ENCODE measurements at regions not wholly inside any gene's neighbourhood (a gene's known extent, or its start where the extent isn't known, plus 50 kb on each side); places are given as distances from the start of the nearest gene placed in this dataset.

DNA sequence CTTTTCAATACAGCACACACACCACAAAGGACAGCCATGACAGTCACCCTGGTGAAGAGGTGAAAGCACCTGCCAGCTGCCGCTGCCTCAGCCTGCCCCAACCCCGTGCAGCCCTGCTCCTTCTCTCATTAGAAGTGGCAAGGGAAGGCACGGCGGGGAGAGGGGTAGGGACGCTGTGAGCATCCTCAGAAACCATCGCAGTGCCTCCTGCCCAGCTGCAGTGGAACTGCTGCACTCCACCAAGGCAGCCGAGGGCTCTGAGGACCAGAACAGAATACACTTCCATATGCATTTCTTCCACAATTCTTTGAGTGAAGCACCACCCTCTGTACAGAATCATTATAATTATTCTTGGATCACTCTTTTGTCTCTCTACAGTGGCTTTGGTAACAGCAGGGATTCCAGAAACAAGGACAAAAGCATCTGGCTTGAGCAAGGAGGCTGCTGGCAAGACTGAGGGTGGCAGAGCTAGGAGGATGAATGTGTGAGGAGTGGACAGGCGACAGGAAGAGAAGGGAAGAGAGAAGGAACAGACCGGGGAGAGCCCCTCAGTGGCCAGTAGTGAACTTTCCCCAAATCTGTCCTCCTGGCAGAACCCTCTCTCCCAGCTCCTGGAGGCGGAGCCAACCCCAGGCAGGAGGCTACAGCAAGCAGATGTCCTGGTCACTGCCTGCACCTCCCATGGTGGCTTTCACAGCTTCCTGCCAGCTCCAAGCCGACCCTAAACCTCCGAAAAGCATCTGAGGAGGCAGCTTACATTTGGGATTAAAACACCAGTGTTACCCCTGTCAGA lies 73.2 kb downstream of the MTNR1A start:
- no peak overlapping the region for H3K4me3 ChIP-seq
- no peak for TF ChIP-seq POLR2AphosphoS5 (IDR thresholded peaks at IDR 0.05)
- TF ChIP-seq POLR2A (IDR thresholded peaks at IDR 0.05), result no peak
- no peak for TF ChIP-seq EP300 (IDR thresholded peaks at IDR 0.05)
- TF ChIP-seq, protein P1, sequence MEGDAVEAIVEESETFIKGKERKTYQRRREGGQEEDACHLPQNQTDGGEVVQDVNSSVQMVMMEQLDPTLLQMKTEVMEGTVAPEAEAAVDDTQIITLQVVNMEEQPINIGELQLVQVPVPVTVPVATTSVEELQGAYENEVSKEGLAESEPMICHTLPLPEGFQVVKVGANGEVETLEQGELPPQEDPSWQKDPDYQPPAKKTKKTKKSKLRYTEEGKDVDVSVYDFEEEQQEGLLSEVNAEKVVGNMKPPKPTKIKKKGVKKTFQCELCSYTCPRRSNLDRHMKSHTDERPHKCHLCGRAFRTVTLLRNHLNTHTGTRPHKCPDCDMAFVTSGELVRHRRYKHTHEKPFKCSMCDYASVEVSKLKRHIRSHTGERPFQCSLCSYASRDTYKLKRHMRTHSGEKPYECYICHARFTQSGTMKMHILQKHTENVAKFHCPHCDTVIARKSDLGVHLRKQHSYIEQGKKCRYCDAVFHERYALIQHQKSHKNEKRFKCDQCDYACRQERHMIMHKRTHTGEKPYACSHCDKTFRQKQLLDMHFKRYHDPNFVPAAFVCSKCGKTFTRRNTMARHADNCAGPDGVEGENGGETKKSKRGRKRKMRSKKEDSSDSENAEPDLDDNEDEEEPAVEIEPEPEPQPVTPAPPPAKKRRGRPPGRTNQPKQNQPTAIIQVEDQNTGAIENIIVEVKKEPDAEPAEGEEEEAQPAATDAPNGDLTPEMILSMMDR (IDR thresholded peaks at IDR 0.05), result no peak
- H3K36me3 ChIP-seq, result no peaks in the 10 kb centered on the region
- WGBS, 2 donors (ENCODE audit: low coverage in 1 of 2), result 85 to 100% methylated on average over 1 to 5 of the region's 12 CpGs
- no peaks in the 10 kb centered on the region for H3K9me3 ChIP-seq
- H3K4me1 ChIP-seq, result peaks cover 0 to 8% (median 0%) of the 10 kb centered on the region in 3 donors
- peaks cover 25% of the 10 kb centered on the region for H3K27me3 ChIP-seq
- no peak overlapping the region for H3K27ac ChIP-seq
- no peak for ATAC-seq

DNA sequence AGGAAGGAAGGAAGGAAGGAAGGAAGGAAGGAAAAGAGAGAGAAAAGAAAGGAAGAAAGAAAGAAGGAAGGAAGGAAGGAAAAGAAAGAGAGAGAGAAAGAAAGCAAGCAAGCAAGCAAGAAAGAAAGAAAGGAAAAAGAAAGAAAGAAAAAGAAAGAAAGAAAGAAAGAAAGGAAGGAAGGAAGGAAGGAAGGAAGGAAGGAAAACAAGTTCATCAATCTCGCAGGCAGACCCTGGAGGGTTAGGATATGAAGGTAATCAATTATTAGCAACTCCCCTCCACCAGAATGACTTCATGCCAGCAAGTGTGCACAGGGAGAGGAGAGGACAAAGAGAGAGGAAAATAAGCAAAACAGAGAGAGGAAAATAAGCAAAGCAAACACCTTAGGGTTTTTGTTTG lies 80.2 kb downstream of the MTNR1A start:
- TF ChIP-seq EP300 (IDR thresholded peaks at IDR 0.05) (no peak), POLR2A (IDR thresholded peaks at IDR 0.05) (no peak), POLR2AphosphoS5 (IDR thresholded peaks at IDR 0.05) (no peak)
- TF ChIP-seq, protein P1 (IDR thresholded peaks at IDR 0.05), result no peak
- H3K9me3 ChIP-seq, result no peaks in the 10 kb centered on the region
- H3K4me1 ChIP-seq, result no peaks in the 10 kb centered on the region
- no peaks in the 10 kb centered on the region for H3K36me3 ChIP-seq
- 43 to 50% methylated on average over 1 of the region's 1 CpG for WGBS, 2 donors (ENCODE audit: low coverage in 1 of 2)
- no peak for ATAC-seq
- H3K27me3 ChIP-seq, result peaks cover 6% of the 10 kb centered on the region
- H3K4me3 ChIP-seq, result no peak overlapping the region
- no peak overlapping the region for H3K27ac ChIP-seq

DNA sequence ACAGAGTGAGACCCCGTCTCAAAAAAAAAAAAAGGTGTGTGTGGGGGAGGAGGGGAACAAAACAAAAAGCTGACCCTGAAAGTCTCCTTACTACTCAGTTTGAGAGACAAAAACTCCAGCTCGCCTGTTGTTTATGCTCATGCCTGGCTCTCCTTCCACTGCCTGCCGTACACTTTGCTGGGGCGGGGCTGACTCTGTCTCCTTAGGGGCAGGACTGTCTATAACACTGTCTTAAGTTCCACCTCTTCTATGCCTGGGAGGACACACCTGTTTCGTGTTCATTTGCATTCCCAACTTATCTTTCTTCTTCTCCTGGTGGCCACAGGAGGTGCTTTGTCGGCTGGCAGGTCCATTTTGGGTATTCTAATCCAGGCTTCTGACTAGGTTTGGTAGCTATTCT lies 81.4 kb downstream of the MTNR1A start:
- Histone ChIP-seq H3K27me3 (peaks cover 6% of the 10 kb centered on the region), H3K4me1 (no peaks in the 10 kb centered on the region), H3K36me3 (no peaks in the 10 kb centered on the region), H3K4me3 (no peak overlapping the region), H3K27ac (no peak overlapping the region), H3K9me3 (no peaks in the 10 kb centered on the region)
- 61 to 83% methylated on average over 4 to 6 of the region's 6 CpGs for WGBS, 2 donors (ENCODE audit: low coverage in 1 of 2)
- no peak for ATAC-seq
- TF ChIP-seq, protein P1 (IDR thresholded peaks at IDR 0.05), result no peak
- TF ChIP-seq EP300 (IDR thresholded peaks at IDR 0.05) (no peak), POLR2AphosphoS5 (IDR thresholded peaks at IDR 0.05) (no peak), POLR2A (IDR thresholded peaks at IDR 0.05) (no peak)

- H3K4me1 ChIP-seq, result no peaks in the 10 kb centered on the region
- no peaks in the 10 kb centered on the region for H3K36me3 ChIP-seq
- ATAC-seq, result no peak
- no peaks in the 10 kb centered on the region for H3K9me3 ChIP-seq
- H3K4me3 ChIP-seq, result no peak overlapping the region
- 14 to 17% methylated on average over 4 of the region's 4 CpGs for WGBS, 2 donors (ENCODE audit: low coverage in 1 of 2)
- no peak for TF ChIP-seq POLR2A (IDR thresholded peaks at IDR 0.05)
- TF ChIP-seq EP300 (IDR thresholded peaks at IDR 0.05), result no peak
- TF ChIP-seq, protein P1 (IDR thresholded peaks at IDR 0.05), result peak in 2 of 4 experiments; percentile 32 to 60
- no peak for TF ChIP-seq POLR2AphosphoS5 (IDR thresholded peaks at IDR 0.05)
- H3K27ac ChIP-seq, result no peak overlapping the region
- peaks cover 6% of the 10 kb centered on the region for H3K27me3 ChIP-seq
These were observed 82.4 kb downstream of the MTNR1A start for GRCh38 chr4:186472948-186473347.

GRCh38 chr4:186471441-186471840 lies 83.9 kb downstream of the MTNR1A start:
- WGBS, 2 donors (ENCODE audit: low coverage in 1 of 2), result 93 to 100% methylated on average over 1 to 3 of the region's 3 CpGs
- H3K4me3 ChIP-seq, result no peak overlapping the region
- ATAC-seq, result no peak
- no peaks in the 10 kb centered on the region for H3K4me1 ChIP-seq
- H3K27ac ChIP-seq, result no peak overlapping the region
- H3K9me3 ChIP-seq, result no peaks in the 10 kb centered on the region
- no peaks in the 10 kb centered on the region for H3K36me3 ChIP-seq
- peaks cover 6% of the 10 kb centered on the region for H3K27me3 ChIP-seq
- TF ChIP-seq, protein P1 (IDR thresholded peaks at IDR 0.05), result no peak
- TF ChIP-seq EP300 (IDR thresholded peaks at IDR 0.05) (no peak), POLR2AphosphoS5 (IDR thresholded peaks at IDR 0.05) (no peak), POLR2A (IDR thresholded peaks at IDR 0.05) (no peak)
